GM13976 (cell line): ENCODE measurements at regions not wholly inside any gene's neighbourhood (a gene's known extent, or its start where the extent isn't known, plus 50 kb on each side); places are given as distances from the start of the nearest gene placed in this dataset.

ENCODE experiments used
- DNase-seq: peaks from one replicate; pipeline ENCODE4 v3.0.0; 2012; ENCODE audit warnings: low spot score
- in situ Hi-C: fragments of 300-500 bp; cut with MboI; formaldehyde crosslinking; loops from one replicate; pipeline ENCODE4 v1.12.0; 2022; ENCODE audit warnings: low sequenced_read_pairs, mixed read lengths, inconsistent platforms; ENCODE audit not compliant: unreplicated experiment
- TF ChIP-seq, protein P1 (sequence below): IDR thresholded peaks from 2 replicates; pipeline ENCODE4 v1.5.1; 2012; ENCODE audit warnings: borderline replicate concordance, mild to moderate bottlenecking; ENCODE audit not compliant: insufficient read depth; ENCODE audit errors: extremely low read depth, missing control alignments, control extremely low read depth

DNA sequence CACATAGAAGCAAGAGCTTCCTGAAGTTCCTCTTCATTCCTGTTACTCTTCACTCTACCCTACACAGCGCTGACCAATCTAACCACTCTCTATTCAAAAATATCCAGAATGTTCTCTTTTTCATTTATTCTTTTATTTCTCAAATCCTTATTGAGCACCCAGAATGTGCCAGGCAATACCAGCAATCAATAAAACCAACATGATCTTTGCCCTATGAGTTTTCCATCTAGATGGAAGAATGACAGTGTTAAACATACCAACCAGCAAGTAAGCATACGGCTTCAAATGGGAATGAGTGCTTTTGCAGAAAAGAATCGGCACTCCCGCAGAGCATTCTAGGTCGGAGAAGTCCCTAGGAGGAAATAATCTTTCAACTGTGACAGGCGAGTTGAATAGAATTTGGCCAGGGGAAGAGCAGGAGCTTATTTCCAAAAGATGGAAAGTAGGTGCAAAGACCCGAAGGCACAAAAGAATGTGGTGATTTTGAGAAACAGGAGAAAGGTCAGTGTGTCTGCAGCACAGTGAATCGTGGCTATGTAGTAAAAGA lies 217.8 kb upstream of the MEIS1 start:
- DNase-seq: no peak
- in situ Hi-C loops: no loop called here
- TF ChIP-seq, protein P1, sequence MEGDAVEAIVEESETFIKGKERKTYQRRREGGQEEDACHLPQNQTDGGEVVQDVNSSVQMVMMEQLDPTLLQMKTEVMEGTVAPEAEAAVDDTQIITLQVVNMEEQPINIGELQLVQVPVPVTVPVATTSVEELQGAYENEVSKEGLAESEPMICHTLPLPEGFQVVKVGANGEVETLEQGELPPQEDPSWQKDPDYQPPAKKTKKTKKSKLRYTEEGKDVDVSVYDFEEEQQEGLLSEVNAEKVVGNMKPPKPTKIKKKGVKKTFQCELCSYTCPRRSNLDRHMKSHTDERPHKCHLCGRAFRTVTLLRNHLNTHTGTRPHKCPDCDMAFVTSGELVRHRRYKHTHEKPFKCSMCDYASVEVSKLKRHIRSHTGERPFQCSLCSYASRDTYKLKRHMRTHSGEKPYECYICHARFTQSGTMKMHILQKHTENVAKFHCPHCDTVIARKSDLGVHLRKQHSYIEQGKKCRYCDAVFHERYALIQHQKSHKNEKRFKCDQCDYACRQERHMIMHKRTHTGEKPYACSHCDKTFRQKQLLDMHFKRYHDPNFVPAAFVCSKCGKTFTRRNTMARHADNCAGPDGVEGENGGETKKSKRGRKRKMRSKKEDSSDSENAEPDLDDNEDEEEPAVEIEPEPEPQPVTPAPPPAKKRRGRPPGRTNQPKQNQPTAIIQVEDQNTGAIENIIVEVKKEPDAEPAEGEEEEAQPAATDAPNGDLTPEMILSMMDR: no peak

- TF ChIP-seq, protein P1: no peak
- in situ Hi-C loops: no loop called here
- DNase-seq: no peak
These were observed 222.2 kb upstream of the MEIS1 start for GRCh38 chr2:66212749-66213148.

- TF ChIP-seq, protein P1: no peak
- no peak for DNase-seq
- in situ Hi-C loops: no loop called here
These were observed 232.3 kb upstream of the MEIS1 start for GRCh38 chr2:66202586-66202985.

DNA sequence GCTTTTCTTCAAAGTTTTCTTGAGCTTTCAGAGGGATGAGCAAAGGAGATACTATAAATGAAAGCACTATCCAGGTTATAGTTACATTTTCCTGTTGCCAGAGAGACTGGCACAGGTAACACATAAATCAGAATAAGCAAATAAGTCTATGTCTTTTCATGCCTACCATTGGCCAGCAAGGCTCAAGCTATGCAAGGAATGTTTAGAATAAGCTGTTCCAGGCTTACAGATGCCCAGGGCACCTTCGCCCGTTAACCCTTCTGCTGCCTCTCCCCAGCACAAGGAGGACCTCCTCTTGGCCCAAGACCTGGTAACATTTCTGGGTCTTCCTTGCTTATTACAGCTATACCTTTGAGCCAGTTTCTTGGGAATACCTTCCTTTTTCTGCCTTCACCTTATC lies 233.7 kb upstream of the MEIS1 start:
- TF ChIP-seq, protein P1: no peak
- DNase-seq: no peak
- in situ Hi-C loops: no loop called here

- DNase-seq: no peak
- in situ Hi-C loops: no loop called here
- TF ChIP-seq, protein P1: no peak
These were observed 236.1 kb upstream of the MEIS1 start for GRCh38 chr2:66198873-66199272.

DNA sequence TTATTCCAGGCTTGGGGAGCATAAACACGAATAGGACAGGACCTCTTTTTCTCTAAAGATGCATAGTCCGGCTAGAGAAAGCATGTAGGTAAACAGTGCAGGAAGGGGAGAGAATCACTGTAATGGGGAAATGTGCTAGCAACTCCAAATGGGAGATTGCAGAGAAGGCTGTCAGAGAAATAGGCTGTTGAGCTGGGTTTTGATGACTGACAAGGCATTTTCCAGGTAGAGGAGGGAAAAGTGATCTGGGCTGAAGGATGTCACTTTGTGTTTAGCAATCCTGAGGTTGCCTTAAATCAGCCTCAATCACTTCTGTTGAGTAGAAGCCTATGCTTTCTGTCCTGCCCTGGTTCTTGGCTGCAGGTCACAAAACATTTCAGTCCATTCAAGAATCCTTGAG lies 242.0 kb upstream of the MEIS1 start:
- TF ChIP-seq, protein P1: no peak
- DNase-seq: no peak
- in situ Hi-C loops: no loop called here

- no peak for DNase-seq
- TF ChIP-seq, protein P1: no peak
- in situ Hi-C loops: no loop called here
These were observed 243.6 kb upstream of the MEIS1 start for GRCh38 chr2:66191311-66191710.
